ENCODE measurements at regions not wholly inside any gene's neighbourhood (a gene's known extent, or its start where the extent isn't known, plus 50 kb on each side); places are given as distances from the start of the nearest gene placed in this dataset.

DNA sequence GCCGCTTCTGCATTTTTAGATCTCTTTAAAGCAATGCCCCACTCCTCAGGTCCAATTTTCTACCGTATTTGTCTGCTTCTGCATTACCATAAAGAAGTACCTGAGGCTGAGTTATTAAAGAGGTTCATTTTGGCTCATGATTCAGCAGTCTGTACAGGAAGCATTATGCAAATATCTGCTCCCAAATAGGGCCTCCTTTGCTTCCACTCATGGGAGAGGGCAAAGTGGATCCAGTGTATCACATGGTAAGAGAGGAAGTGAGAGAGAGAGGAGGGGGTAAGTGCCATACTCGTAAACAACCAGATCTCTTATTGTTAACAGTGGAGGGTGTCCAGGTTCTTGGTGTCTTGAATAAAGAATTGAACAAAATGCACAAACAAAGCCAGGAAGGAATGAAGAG lies 316.1 kb upstream of the SEL1L start:
- TF ChIP-seq POLR2A (IDR thresholded peaks at IDR 0.05; ENCODE audit: low read length) (no peak), GATA1 (IDR thresholded peaks at IDR 0.05; ENCODE audit: low read depth, low read length) (no peak)

All from erythroblast (primary cell).